ENCODE measurements at regions not wholly inside any gene's neighbourhood (a gene's known extent, or its start where the extent isn't known, plus 50 kb on each side); places are given as distances from the start of the nearest gene placed in this dataset.

- no peaks in the 10 kb centered on the region for H3K36me3 Mint-ChIP-seq
- no peak overlapping the region for H3K27ac Mint-ChIP-seq
- H3K4me1 Mint-ChIP-seq (ENCODE audit: unreplicated experiment) = no peaks in the 10 kb centered on the region
- H3K4me3 Mint-ChIP-seq = no peak overlapping the region
- no peaks in the 10 kb centered on the region for H3K9me3 Mint-ChIP-seq
- H3K27me3 Mint-ChIP-seq = no peaks in the 10 kb centered on the region
- no peak for DNase-seq (ENCODE audit: extremely low spot score, unreplicated experiment)
- no peak for TF ChIP-seq CTCF (conservative IDR thresholded peaks at IDR 0.05)
These were observed 150.6 kb upstream of the STEAP4 start for GRCh38 chr7:88457320-88457719.

DNA sequence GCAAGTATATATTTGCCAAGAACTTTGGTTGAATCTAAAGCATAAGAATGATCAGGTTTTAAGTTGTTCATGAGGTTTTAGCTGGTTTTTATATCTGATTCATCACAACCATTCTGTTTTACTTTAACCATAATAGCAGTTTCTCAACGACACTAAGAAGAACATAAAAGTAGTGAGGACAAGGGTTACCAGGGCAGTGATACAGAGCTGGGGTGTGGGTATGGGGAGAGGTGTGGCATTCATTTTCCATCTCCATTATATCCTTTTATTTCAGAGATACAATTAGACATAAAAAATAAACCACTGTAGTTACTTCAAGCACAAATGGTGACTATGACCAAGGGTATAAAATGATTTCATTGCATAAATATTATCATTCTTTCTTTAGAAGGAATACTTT is 149.8 kb upstream of the STEAP4 start:
- no peaks in the 10 kb centered on the region for H3K36me3 Mint-ChIP-seq
- TF ChIP-seq CTCF (conservative IDR thresholded peaks at IDR 0.05) = no peak
- DNase-seq (ENCODE audit: extremely low spot score, unreplicated experiment) = no peak
- no peaks in the 10 kb centered on the region for H3K9me3 Mint-ChIP-seq
- H3K27me3 Mint-ChIP-seq = no peaks in the 10 kb centered on the region
- H3K4me1 Mint-ChIP-seq (ENCODE audit: unreplicated experiment) = no peaks in the 10 kb centered on the region
- no peak overlapping the region for H3K27ac Mint-ChIP-seq
- no peak overlapping the region for H3K4me3 Mint-ChIP-seq

GRCh38 chr7:88455696-88456095 is 149.0 kb upstream of the STEAP4 start:
- Mint-ChIP-seq H3K9me3 (no peaks in the 10 kb centered on the region), H3K4me1 (ENCODE audit: unreplicated experiment) (no peaks in the 10 kb centered on the region), H3K4me3 (no peak overlapping the region), H3K27ac (no peak overlapping the region), H3K36me3 (no peaks in the 10 kb centered on the region), H3K27me3 (no peaks in the 10 kb centered on the region)
- no peak for TF ChIP-seq CTCF (conservative IDR thresholded peaks at IDR 0.05)
- DNase-seq (ENCODE audit: extremely low spot score, unreplicated experiment) = no peak

DNA sequence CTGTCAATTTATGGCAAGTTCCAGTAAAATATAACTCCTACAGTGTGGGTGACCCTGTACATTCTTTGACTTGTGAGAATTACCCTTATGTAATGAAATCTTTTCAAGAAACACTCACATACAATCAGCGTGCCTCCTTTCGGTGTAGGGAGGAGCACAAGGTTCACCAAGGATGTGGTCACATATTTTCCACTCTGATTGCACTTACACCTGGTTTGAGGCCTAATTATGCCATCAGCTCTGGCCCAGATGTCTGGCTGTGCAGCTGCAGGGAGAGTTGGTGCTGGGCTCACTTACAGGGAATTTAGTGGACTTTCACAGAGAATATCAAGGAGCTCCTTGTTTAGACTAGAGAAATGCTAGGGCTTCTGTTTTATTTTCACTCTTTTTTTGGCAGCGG is 146.0 kb upstream of the STEAP4 start:
- no peak overlapping the region for H3K4me3 Mint-ChIP-seq
- H3K27me3 Mint-ChIP-seq = no peaks in the 10 kb centered on the region
- no peak overlapping the region for H3K27ac Mint-ChIP-seq
- TF ChIP-seq CTCF (conservative IDR thresholded peaks at IDR 0.05) = no peak
- DNase-seq (ENCODE audit: extremely low spot score, unreplicated experiment) = no peak
- no peaks in the 10 kb centered on the region for H3K9me3 Mint-ChIP-seq
- H3K4me1 Mint-ChIP-seq (ENCODE audit: unreplicated experiment) = no peaks in the 10 kb centered on the region
- H3K36me3 Mint-ChIP-seq = no peaks in the 10 kb centered on the region

- H3K4me1 Mint-ChIP-seq (ENCODE audit: unreplicated experiment) = no peaks in the 10 kb centered on the region
- no peak for DNase-seq (ENCODE audit: extremely low spot score, unreplicated experiment)
These were observed 144.2 kb upstream of the STEAP4 start for GRCh38 chr7:88450874-88451273.

More at GRCh38 chr7:88450874-88451273, 144.2 kb upstream of the STEAP4 start:
- TF ChIP-seq CTCF (conservative IDR thresholded peaks at IDR 0.05) = no peak
- Mint-ChIP-seq H3K4me3 (no peak overlapping the region), H3K36me3 (no peaks in the 10 kb centered on the region), H3K27me3 (no peaks in the 10 kb centered on the region), H3K27ac (no peak overlapping the region), H3K9me3 (no peaks in the 10 kb centered on the region)
